SK-N-MC (cell line): ENCODE measurements at regions not wholly inside any gene's neighbourhood (a gene's known extent, or its start where the extent isn't known, plus 50 kb on each side); places are given as distances from the start of the nearest gene placed in this dataset.
A peak's percentile ranks its signal among the peaks of the same experiment; 100 is the strongest.

Experiments
- DNase-seq: peaks from one replicate; pipeline ENCODE4 v3.0.0-alpha.2; 2011; ENCODE audit warnings: low read depth, low spot score
- H3K27ac ChIP-seq: fragments of 200-600 bp; sonication (generic); 2 replicates; pipeline ENCODE4 v1.5.1; 2016; ENCODE audit warnings: mixed run types
- H3K36me3 ChIP-seq: fragments of 200-600 bp; sonication (generic); 2 replicates; pipeline ENCODE4 v1.6.1; 2017; ENCODE audit warnings: antibody characterized with exemption, low read length, mixed read lengths; ENCODE audit not compliant: insufficient read depth
- H3K4me3 ChIP-seq: fragments of 200-600 bp; sonication (generic); 2 replicates; pipeline ENCODE4 v1.5.1; 2016
- H3K9ac ChIP-seq: fragments of 200-600 bp; sonication (generic); 2 replicates; pipeline ENCODE4 v1.8.0; 2017; ENCODE audit warnings: mixed run types, mixed read lengths; ENCODE audit not compliant: insufficient read length
- H3K9me3 ChIP-seq: fragments of 200-600 bp; sonication (generic); 2 replicates; pipeline ENCODE4 v1.6.1; 2017; ENCODE audit warnings: low read depth, mild to moderate bottlenecking, antibody characterized with exemption, low read length, moderate library complexity, mixed read lengths
- EZH2 ChIP-seq: fragments of 200-600 bp; sonication (generic); IDR thresholded peaks from one replicate; pipeline ENCODE4 v1.6.1; 2017; ENCODE audit warnings: antibody characterized with exemption
- FOXP2 ChIP-seq: optimal IDR thresholded peaks from 2 replicates; pipeline ENCODE3; 2011; ENCODE audit warnings: mild to moderate bottlenecking, moderate library complexity; ENCODE audit not compliant: insufficient read depth; ENCODE audit errors: extremely low read length, control extremely low read depth
- POLR2AphosphoS5 ChIP-seq: IDR thresholded peaks from 2 replicates; pipeline ENCODE4 v1.6.1; 2012; ENCODE audit warnings: mild to moderate bottlenecking, low read depth, low read length, borderline replicate concordance

DNA sequence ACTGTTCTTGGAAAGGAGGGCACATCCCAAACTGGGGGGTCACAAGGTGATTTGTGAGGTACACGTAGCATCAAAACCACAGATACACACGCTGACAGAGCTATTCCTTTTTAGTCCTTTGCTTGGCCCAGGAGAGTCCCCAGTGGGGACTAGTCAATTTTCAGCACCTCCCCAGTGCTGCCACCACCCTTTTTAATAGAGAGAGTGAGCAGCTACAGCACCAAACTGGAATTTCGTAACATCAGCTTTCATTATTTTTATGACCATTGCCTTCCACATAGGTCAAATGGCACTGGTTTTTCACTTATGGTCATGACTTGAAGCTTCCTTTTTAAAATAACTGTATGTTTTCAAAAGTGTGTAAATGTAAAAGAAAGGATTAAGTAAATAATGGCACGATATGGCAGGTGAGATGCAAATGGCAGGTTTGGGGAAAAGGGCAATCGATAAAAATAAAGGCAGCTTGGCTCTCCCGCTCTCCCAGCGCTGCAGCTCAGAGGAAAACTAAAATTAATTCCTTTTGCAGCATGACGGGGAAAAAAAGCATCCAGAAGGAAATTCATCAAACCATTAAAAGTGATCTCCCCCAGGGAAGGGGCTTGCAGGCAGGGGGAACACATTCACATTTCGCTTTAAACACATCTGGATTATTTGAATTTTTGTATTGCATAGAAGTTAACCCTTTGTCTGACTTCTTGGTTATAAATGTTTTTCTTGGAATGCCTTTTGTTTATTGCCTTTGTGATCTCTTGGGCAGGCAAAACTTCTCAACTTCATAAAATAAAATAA lies 95.2 kb downstream of the ANKRD60 start:
- DNase-seq, result no peak

GRCh38 chr20:58131551-58132142 lies 96.8 kb downstream of the ANKRD60 start:
- Histone ChIP-seq H3K4me3 (peak overlapping the region; percentile 26), H3K9ac (no peak overlapping the region), H3K36me3 (no peaks in the 10 kb centered on the region), H3K27ac (no peak overlapping the region), H3K9me3 (no peaks in the 10 kb centered on the region)
- no peak for DNase-seq
- no peak for TF ChIP-seq FOXP2
- no peak for TF ChIP-seq EZH2
- no peak for TF ChIP-seq POLR2AphosphoS5

More for the DNA sequence above, 95.2 kb downstream of the ANKRD60 start:
- TF ChIP-seq FOXP2 (no peak), EZH2 (no peak), POLR2AphosphoS5 (no peak)
- Histone ChIP-seq H3K9me3 (no peaks in the 10 kb centered on the region), H3K36me3 (no peaks in the 10 kb centered on the region), H3K9ac (no peak overlapping the region), H3K27ac (no peak overlapping the region), H3K4me3 (peak overlapping the region; percentile 45; the same call in 1 of the 2 replicates)

DNA sequence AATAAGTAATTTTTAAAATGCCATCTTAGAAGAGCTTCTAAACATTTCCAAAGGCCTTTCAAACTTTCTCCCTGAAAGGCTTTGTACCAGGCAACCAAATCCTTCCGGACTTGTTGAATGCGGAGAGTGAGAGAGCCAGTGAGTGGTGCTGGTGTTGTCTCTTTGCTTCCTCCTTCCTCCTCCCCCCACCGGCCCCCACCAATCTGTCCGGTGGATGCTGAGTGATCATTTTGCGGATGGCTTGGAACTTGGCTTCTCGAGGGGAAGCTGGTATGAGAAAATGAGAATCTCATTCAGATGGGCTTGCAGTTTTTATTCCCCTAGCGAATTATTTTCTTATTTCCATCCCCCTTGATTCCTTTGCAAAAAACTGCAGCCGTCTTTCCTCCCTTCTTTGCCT lies 97.3 kb downstream of the ANKRD60 start:
- no peak overlapping the region for H3K27ac ChIP-seq
- no peaks in the 10 kb centered on the region for H3K36me3 ChIP-seq
- TF ChIP-seq POLR2AphosphoS5 (no peak), EZH2 (no peak), FOXP2 (no peak)
- H3K9ac ChIP-seq, result no peak overlapping the region
- peak overlapping the region; percentile 26 for H3K4me3 ChIP-seq
- DNase-seq, result no peak
- no peaks in the 10 kb centered on the region for H3K9me3 ChIP-seq

DNA sequence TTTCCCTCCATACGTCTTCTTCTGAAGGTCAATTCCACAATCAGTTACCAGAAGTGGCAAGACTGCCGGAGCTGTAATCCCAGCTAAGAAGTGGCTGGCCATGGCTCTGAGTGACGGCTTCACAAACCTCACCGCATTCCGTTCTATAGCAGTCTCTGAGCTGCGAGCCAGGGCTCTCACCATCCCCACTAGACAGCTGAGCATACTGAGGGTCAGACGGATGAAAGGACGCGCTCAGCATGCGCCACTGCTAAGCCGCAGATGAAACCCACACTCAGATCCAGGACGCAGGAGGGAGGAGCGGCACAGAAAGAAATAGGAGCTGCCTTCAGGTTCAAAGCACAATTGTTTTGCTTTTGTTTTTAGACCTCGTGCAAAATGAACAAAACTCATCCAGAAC lies 97.9 kb downstream of the ANKRD60 start:
- Histone ChIP-seq H3K36me3 (no peaks in the 10 kb centered on the region), H3K4me3 (no peak overlapping the region), H3K9me3 (no peaks in the 10 kb centered on the region), H3K27ac (no peak overlapping the region), H3K9ac (no peak overlapping the region)
- no peak for DNase-seq
- TF ChIP-seq EZH2 (no peak), FOXP2 (no peak), POLR2AphosphoS5 (no peak)

- DNase-seq, result no peak
- Histone ChIP-seq H3K4me3 (no peak overlapping the region), H3K9me3 (no peaks in the 10 kb centered on the region), H3K36me3 (no peaks in the 10 kb centered on the region), H3K9ac (no peak overlapping the region), H3K27ac (no peak overlapping the region)
- TF ChIP-seq FOXP2, result no peak
- no peak for TF ChIP-seq POLR2AphosphoS5
- TF ChIP-seq EZH2, result no peak
Measured at GRCh38 chr20:58130156-58130555, 98.3 kb downstream of the ANKRD60 start.

- Histone ChIP-seq H3K4me3 (no peak overlapping the region), H3K9ac (no peak overlapping the region), H3K9me3 (no peaks in the 10 kb centered on the region), H3K36me3 (no peaks in the 10 kb centered on the region), H3K27ac (no peak overlapping the region)
- DNase-seq, result no peak
- no peak for TF ChIP-seq POLR2AphosphoS5
Measured at GRCh38 chr20:58129721-58130151, 98.7 kb downstream of the ANKRD60 start.

DNA sequence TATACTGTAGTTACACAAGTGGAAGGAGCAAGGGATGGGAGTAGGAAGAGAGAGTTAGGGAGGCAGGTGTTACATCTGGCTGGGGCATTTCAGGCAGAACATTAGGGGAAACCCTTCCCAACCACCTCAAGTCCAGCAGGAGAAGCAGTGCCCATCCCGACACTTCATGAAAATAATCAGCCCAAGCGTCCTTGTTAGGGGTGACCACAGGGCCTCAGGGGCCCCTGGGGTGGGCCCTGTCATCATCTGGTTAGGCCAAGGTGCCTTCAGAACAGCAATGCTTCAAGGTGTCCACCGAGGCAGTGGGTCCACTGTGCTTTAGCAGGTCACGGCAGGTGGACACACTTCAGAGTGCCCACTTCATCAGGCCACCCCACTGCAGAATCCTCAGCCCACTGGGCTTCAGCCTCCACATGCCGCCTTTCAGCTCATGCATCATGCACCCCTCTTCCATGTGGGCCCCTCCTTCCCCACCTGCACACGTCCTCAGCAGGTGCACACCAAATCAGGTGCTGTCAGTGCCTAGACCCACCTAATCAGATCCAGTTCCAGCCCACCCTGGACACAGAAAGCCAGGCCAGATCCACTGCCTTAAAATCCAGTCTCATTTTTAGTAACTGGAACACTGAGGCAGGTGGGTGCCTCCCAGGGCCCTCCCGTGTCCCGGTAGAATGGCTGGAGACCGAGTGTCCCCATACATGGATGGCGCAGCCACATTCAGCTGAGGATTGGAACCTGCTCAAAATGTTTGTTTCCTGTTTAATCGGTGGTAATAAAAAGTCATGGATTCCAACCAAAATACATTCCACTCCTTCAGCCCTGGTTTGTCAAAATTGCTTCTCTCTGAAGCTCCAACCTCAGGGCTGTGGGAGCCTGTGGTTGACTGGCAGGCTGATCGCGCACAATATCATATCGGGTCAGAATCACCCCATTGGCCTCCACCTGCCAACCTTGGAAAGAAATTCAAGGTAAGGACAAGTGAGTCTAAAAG lies 99.5 kb downstream of the ANKRD60 start:
- no peaks in the 10 kb centered on the region for H3K36me3 ChIP-seq
- H3K4me3 ChIP-seq, result no peak overlapping the region
- no peak overlapping the region for H3K27ac ChIP-seq
- TF ChIP-seq EZH2, result no peak
- H3K9ac ChIP-seq, result no peak overlapping the region
- no peak for DNase-seq
- no peaks in the 10 kb centered on the region for H3K9me3 ChIP-seq

DNA sequence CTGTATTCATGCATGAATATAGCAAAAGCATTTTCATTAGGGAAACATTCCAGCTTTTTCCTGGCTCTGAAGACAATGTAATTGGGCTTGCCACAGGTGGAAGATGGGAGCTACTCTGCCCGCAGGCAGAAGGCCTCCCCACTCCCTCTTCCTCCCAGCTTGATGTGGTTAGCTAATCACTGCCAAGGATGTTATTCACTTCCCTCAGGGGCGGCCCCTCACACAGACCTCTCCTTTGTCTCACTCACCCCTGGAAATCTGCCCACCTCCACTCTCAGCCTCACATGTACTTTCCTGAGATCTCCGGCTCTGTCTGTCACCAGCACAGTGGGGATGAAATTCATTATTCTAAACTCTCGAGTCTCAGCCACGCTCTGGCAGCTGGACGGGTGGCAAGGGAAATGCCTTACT lies 100.7 kb downstream of the ANKRD60 start:
- H3K36me3 ChIP-seq, result no peaks in the 10 kb centered on the region
- no peak overlapping the region for H3K4me3 ChIP-seq
- no peak for DNase-seq
- TF ChIP-seq FOXP2 (no peak), EZH2 (no peak), POLR2AphosphoS5 (no peak)
- H3K9me3 ChIP-seq, result no peaks in the 10 kb centered on the region
- H3K27ac ChIP-seq, result no peak overlapping the region
- no peak overlapping the region for H3K9ac ChIP-seq
